GM19324 (cell line): ENCODE measurements at regions not wholly inside any gene's neighbourhood (a gene's known extent, or its start where the extent isn't known, plus 50 kb on each side); places are given as distances from the start of the nearest gene placed in this dataset.

Source experiments
- ATAC-seq: cut with Tn5 transposase; IDR thresholded peaks from one replicate; pipeline ENCODE4 v1.9.1; 2021; ENCODE audit warnings: mild to moderate bottlenecking, moderate library complexity; ENCODE audit not compliant: unreplicated experiment, low FRiP score

GRCh38 chr5:143671674-143672569 is 140.0 kb upstream of the HMHB1 start:
- no peak for ATAC-seq

GRCh38 chr5:143671021-143671420 is 140.9 kb upstream of the HMHB1 start:
- no peak for ATAC-seq

- ATAC-seq, result no peak
These were observed 146.1 kb upstream of the HMHB1 start for GRCh38 chr5:143665866-143666265.

GRCh38 chr5:143664623-143665022 is 147.3 kb upstream of the HMHB1 start:
- ATAC-seq, result no peak

GRCh38 chr5:143663872-143664271 is 148.1 kb upstream of the HMHB1 start:
- ATAC-seq, result no peak

- no peak for ATAC-seq
These were observed 149.9 kb upstream of the HMHB1 start for GRCh38 chr5:143662020-143662419.

- ATAC-seq, result no peak
These were observed 151.3 kb upstream of the HMHB1 start for GRCh38 chr5:143660625-143661024.

GRCh38 chr5:143659599-143660238 is 152.2 kb upstream of the HMHB1 start:
- ATAC-seq, result no peak

- ATAC-seq, result no peak
These were observed 153.0 kb upstream of the HMHB1 start for GRCh38 chr5:143658956-143659355.

GRCh38 chr5:143657647-143658285 is 154.2 kb upstream of the HMHB1 start:
- no peak for ATAC-seq

GRCh38 chr5:143653766-143654282 is 158.1 kb upstream of the HMHB1 start:
- no peak for ATAC-seq

GRCh38 chr5:143653256-143653655 is 158.7 kb upstream of the HMHB1 start:
- ATAC-seq, result no peak

GRCh38 chr5:143652108-143652700 is 159.8 kb upstream of the HMHB1 start:
- ATAC-seq, result no peak

GRCh38 chr5:143649937-143650621 is 161.9 kb upstream of the HMHB1 start:
- ATAC-seq, result no peak

GRCh38 chr5:143648696-143649095 is 163.3 kb upstream of the HMHB1 start:
- no peak for ATAC-seq

- no peak for ATAC-seq
These were observed 165.0 kb upstream of the HMHB1 start for GRCh38 chr5:143646961-143647360.

- no peak for ATAC-seq
These were observed 166.6 kb upstream of the HMHB1 start for GRCh38 chr5:143645356-143645755.

- no peak for ATAC-seq
These were observed 167.2 kb upstream of the HMHB1 start for GRCh38 chr5:143644727-143645126.

GRCh38 chr5:143642791-143643190 is 169.2 kb upstream of the HMHB1 start:
- ATAC-seq, result no peak
